ENCODE measurements at regions not wholly inside any gene's neighbourhood (a gene's known extent, or its start where the extent isn't known, plus 50 kb on each side); places are given as distances from the start of the nearest gene placed in this dataset.
"Not testable (repeated sequence)": the region's sequence is repeated elsewhere in the genome, so short reads cannot be mapped to it uniquely, and the experiment has no call there.

DNA sequence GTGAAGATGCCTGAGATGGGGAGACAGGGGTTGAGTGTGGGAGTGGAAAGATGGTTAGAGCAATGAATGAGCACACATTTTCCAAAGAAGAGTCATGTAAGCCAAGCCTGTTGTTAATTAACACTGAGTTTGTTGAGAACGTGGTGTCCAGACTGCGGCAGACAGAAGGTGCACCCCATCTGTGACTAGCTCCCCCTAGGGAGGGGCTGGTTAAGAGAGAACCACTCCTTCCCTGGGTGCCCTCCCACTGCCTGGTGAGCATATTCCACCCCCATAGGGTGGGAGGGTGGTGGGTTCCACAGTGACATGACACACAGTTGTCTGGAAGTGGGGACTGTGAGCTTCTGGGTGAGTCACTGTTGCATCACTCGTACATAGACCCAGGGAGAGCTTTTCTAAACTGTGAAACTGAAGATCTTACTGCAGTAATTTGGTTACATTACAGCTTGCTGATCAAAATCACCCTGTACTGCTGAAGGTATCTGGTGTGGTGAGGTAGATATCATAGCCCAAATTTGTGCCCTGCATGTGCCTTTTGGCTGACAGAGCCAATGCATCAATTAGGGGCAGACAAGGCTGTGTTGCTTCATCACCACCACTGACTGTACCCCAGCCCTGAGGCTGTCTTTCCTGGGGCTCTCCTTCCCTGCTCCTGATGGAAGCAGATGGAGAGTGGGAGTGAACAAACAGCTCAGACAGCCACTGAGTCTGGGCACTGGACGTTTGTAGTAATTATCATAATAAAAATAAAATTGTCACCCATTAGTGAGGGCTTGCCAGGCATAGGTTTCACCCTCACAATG, 150.9 kb downstream of the EMP1 start:
- DNase-seq (ENCODE audit: low spot score), result no peak

DNA sequence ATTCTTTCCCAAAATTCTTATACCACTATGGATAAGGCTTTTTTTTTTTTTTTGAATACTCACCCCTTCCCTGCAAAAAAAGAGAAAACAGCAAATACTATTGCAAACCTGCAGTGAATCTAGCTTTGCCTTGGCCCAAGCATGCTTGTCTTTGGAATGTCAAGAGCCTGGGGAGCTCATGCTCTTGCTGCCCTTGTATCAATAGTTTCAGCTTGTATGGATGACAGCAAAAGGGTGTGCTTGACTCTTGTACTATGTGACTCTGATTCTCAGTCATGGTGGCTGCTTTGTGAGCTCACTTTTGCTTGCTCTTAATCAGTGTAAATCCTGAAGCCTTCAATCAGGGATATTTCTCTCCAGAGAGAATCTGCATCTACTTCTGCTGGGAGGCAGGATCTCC, 149.2 kb downstream of the EMP1 start:
- DNase-seq (ENCODE audit: low spot score), result no peak

DNA sequence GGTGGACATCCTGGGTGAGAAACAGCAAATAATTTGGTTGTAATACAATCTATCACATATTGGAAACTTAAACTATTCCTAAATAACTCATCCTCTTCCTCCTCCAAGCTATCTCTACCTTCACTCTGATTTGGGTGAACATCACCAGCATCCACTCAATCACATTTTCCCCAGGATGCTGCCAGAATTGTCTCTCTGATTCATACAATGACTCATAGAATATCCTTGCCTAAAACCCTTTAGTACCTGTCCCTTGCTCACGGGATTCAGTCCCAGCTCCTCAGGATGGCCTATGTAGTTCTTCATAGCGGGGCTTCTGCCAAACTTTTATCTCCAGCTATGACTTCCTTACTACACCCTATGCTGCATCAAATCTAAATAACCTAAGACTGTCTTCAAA, 146.8 kb downstream of the EMP1 start:
- no peak for DNase-seq (ENCODE audit: low spot score)

DNA sequence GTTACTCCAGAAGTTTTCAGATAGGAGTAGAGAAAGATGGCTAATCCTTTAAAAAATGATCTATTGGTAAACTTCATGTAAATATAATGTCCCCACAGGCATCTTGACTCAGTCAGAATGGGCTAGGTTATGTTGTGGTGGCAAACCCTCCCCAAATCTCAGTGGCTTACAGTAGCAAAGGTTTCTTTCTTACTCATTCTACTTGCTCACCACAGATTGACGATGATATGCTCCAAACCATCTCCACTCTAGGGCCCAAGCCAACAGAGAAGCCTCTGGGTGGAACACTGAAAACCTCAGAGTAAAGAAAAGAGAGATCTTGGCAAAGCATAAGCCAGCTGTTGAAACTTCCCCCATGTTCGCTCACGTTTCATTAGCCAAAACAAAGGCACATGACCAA, 146.4 kb downstream of the EMP1 start:
- no peak for DNase-seq (ENCODE audit: low spot score)

DNA sequence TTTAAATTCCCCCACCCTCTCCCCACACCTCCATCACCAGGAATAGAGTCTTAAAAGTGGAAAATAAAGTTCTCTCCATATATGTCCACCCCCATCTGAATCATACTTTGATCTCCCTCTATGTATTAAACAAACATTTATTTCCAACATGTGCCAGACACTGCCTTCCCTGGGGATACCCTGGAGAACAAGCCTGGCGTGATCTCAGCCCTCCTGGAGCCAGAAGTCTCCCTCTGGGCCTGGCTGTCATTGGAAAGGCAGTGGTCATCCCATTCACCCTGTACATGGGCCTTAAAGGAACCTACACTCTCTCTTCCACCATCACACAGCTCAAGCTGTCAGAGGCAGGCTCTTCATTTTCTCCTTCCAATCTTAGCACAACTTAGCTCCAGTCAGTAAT, 143.6 kb downstream of the EMP1 start:
- no peak for DNase-seq (ENCODE audit: low spot score)

DNA sequence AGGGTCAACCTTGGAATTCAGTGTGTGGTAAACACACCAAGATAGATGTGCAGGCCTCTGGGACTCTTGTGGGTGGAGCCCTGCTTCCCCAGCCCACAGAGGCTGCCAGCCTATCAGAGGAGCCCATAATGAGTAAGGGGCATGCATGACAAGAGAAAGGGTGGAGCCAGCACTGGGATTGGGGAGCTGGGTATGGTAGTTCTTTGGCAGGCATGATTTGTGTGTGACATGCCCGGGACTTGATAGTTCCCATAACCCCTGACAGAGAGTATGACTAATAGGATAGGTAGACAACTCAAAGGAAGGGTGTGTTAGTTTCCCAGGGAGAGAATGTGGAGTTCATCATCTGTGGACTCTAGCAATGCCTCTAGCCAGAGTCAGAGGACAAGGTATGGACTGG, 143.0 kb downstream of the EMP1 start:
- no peak for DNase-seq (ENCODE audit: low spot score)

DNA sequence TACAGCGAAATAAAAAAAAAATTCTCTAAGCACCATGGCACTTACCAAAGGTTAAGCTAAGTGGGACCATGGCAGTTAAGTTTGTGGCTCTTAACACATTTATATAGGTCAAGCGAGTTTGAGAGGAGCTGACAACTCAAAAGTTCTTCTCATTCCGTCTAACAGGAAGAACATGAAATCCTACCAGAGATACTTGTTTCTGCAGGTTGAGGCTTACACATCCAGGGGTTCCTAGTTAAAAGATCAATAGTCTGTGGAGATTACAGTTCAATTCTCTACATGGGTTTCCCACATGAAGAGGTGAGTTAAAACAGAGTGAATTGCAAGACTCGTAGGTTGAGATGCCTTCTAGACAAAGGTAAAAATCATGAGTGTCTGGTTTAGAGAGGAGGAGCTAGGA, 142.6 kb downstream of the EMP1 start:
- no peak for DNase-seq (ENCODE audit: low spot score)

DNA sequence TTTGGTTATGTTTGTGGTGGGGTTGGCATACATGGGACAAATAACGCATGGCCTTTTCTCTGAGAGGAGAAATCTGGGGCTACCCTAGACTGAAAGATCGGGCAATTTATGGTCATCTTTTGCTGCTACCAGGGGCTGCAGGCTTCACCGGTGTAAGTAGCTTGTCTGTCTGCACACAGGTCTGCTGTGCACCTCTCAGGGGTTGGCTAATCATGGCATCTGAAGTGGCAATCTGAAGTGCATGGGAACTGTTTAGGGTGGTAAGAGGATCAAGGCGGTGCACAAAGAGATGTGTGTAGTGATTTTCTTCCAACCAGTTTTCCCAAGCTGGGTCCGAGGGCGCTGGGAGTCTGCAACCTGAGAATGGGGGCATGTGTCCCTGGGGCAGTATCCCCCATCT, 141.3 kb downstream of the EMP1 start:
- no peak for DNase-seq (ENCODE audit: low spot score)

DNA sequence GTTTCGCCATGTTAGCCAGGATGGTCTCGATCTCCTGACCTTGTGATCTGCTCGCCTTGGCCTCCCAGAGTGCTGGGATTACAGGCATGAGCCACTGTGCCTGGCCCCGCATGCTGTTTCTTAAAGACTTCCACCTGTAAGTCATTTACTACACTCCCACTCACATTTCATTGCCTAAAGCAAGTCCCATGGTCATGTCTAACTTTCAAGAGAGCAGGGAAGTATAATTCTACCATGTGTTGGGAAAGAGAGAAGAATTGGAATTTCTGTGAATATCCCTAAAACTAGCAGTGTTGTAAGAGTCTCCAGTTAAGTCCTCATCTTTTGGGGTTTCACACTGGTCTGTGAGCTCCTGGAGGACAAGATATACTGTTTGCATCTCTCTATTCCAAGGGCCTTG, 139.7 kb downstream of the EMP1 start:
- DNase-seq (ENCODE audit: low spot score), result no peak

DNA sequence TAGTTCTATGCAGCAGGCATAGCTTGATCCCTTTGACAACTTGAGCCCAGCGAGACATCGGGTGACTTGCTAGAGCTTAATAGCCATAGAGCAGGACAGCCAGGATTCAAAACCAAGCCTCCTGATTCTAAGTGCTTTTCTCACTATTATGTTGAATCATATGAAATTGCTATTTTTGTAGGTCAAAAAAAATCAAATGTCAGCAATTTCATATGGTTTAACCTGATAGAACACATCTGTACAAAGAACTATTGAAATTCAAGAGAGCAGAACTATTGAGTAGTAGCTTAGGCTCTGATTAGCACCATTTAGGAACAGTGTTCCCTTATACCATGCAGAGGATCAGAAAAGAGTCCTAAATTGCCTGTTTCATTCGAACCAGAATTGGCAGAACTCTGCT, 132.0 kb downstream of the EMP1 start:
- DNase-seq (ENCODE audit: low spot score), result no peak

DNA sequence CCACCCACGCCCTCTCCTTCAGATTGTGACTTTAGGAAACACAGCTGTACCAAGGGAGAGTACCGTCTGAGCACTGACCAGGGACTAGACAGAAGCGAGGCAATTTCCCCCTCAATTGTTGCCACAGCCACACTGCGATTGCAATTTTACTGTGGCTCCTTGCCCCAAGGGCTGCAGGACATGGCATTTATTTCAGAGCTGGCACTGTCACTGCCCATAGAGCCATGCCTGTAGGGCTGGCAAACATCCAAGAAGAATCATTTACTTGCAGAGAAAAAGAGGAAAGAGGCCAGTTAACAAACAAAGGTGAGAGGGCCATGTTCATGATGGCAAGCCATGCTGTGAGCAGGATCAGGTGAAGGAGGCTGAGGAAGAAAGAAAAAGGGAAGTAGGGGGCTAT, 129.6 kb downstream of the EMP1 start:
- no peak for DNase-seq (ENCODE audit: low spot score)

DNA sequence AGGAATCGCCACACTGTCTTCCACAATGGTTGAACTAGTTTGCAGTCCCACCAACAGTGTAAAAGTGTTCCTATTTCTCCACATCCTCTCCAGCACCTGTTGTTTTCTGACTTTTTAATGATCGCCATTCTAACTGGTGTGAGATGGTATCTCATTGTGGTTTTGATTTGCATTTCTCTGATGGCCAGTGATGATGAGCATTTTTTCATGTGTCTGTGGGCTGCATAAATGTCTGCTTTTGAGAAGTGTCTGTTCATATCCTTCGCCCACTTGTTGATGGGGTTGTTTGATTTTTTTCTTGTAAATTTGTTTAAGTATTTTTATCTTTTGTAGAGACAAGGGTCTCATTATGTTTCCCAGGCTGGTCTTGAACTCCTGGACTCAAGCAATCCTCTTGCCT, 128.5 kb downstream of the EMP1 start:
- DNase-seq (ENCODE audit: low spot score), result not testable (repeated sequence)

DNA sequence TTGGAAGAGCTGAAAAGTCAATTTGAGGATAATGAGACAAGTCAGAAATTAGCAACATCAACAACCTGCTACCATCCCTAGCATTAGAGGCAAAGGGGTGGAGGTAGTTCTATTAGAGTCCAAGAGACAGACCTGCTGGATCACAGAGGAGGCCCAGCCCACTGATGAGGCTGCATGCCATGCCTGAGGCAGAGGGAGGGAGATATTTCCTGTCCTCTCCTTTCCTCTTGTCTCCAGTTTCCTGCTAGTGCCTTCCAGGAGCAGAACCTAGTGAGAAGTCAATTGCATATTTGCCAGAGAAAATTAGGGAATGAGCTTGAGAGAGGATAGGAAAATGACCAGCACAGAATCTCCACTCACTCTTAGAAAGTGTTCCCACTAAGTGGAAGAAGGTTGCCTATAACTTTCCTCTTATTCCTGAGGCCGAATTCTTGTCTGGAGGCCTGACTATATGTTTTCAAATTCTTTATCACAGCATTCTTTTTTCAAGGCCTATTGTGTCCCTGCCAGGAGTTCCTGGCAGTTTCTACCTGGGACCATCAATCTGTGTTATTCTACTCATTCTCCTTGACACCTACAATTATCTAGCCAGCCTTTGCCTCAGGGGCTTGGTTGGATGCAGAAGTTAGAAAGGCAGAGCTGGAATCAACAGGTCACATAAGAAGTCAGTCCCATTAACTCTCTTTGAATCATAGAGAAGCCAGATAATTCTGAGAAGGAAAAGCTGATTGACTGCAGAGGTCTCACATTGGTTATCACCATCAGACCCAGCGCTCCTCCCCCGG, 121.9 kb downstream of the EMP1 start:
- no peak for DNase-seq (ENCODE audit: low spot score)

DNA sequence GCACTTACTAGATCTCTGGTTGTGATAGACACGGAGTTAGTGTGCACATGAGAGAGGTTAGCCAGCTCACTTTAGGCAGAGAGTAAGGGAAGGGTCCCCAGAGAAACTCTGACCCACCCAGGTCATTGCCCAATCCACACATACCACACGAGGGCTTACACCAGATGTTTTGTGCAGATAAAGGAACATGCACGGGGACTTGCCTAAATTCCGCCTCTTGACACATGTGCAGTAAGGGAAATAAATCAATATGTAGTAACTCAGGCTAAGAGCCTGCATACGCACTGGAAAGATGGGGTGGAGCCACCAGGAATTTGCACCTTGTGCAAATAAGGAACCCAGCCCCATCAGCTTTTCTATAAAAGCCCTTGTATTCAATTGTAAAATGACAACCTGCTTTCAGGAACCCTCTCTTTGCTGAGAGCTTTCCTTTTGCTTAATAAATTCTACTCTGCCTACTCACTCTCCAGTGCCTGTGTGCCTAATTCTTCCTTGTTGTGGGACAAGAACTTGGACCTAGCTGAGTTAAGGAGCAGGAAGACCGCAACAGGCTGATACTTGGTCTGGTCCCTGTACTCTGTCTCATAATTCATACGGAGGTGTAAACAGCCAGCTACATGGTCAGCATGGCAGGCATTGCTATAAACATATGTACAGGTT, 120.2 kb downstream of the EMP1 start:
- DNase-seq (ENCODE audit: low spot score), result no peak

DNA sequence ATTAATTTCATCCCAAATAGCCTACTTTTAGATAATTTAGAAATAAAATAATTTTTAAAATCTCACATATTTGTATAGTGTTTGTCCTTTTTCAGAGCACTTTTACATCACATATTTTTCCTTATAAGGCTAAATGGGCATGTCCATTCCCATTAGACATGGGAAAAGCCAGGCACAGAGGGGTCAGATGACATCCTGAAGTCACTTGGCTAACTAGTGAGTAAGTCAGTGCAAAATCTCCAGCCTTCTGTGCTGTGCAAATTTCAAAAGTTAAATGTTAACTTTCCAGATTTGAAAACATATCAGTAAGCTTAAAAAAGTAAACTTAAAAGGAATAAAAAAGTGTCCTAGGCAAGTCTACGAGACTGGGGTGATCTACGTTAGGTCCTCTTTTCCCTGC, 117.4 kb downstream of the EMP1 start:
- DNase-seq (ENCODE audit: low spot score), result no peak

DNA sequence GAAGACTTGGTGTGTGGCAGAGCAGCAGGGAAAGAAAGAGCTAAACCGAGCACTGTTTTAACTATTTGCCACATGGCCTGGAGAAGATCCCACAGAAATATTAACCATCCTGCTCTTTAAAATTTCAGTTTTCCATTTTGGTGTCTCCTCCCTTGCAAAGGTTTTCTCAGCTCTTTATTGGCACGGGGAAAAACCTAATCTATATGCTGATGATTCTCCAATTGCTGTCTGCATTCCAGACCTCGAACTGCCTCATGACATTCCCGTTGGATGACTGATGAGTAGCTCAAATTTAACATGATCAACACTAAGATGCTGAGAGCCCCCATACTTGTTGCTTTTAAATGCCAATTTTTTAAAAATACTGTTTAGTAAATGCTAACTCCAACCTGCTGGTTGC, 115.0 kb downstream of the EMP1 start:
- no peak for DNase-seq (ENCODE audit: low spot score)

DNA sequence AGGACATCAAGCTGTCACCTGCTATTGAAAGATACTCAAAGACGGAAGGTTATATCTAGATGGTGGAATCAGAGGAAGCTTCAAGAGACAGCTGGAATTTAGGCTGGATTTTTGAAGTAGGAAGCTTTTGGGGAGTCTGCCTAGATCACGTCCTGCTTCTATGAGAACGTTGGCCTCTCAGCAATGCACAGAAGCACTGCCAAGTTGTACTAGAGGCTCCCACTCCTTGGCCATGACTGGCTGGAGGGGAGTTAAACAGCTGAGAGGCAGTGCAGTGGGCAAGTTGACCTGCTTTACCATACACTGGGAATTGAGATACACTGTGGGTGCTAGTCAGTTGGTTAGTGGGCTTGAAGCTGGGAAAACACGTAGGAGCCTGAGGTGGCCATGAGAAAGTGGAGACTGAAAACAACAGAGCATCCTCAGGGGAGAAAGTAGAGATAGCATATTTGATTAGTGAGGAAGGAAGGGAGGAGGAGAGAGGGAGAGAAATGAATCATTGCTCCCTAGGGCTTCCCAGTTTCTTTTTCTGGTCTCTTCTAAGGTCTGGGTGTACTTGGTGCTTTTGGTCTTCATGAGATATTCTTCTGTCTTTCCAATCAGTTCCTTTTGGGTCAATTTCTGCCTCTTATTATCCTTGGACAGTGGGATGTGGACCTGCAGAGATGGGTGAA, 110.8 kb downstream of the EMP1 start:
- no peak for DNase-seq (ENCODE audit: low spot score)

DNA sequence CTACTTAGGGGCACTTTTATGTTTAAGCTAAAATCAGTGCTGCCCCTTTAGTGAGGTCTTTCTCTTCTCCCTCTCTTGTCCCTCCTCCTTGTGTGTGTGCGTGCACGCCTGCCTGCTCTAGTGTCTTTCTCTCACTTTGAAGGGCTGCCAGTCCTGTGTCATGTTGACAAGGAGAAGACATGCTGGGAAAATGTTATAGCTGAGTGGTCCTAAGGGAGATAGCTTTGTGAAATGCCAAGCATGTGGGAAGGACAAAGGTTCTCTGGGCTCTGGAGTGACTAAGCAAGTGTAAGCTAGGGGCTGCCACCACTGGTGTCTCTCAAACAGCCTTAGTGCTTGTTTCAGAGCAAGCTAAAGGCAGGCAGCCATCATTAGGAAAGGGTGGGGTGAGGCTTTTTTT, 108.4 kb downstream of the EMP1 start:
- DNase-seq (ENCODE audit: low spot score), result no peak

DNA sequence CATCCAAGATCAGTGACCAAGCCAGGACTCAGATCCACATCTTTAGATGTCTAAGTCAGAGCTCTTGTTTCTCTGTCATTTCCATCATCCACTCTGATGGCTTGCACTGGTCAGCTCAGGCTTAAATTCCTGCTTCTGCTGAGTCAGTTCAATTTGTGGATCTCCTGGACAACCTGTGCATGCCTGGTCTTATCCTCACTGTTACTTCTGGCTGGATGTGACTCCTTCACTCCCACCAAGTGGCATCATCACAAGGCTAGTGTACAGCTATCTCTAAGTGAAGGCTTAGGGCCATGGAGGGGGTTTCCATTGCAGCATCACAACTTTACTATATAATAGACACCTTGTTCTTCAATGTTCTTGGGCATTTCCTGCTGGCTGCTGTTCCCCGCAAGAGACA, 102.9 kb downstream of the EMP1 start:
- DNase-seq (ENCODE audit: low spot score), result no peak

DNA sequence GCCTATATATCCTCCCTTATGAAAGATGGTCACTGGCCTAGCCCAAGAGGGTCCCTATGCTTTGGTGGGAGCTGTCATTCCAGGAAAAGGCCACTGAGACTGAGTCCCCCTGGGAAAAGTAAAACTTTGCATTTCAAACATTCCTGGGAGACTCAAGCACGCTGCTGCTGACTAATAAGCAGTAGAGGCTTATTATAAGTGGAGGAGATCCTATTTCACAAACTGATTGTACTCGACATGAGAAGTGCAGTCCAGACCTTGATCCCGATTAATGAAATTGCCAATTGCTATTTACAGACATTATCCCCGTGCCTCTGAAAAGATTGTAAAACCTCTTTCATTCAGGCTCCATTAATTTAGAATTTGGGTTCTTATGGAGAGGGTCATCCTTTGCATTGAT, 96.6 kb downstream of the EMP1 start:
- DNase-seq (ENCODE audit: low spot score), result no peak

DNA sequence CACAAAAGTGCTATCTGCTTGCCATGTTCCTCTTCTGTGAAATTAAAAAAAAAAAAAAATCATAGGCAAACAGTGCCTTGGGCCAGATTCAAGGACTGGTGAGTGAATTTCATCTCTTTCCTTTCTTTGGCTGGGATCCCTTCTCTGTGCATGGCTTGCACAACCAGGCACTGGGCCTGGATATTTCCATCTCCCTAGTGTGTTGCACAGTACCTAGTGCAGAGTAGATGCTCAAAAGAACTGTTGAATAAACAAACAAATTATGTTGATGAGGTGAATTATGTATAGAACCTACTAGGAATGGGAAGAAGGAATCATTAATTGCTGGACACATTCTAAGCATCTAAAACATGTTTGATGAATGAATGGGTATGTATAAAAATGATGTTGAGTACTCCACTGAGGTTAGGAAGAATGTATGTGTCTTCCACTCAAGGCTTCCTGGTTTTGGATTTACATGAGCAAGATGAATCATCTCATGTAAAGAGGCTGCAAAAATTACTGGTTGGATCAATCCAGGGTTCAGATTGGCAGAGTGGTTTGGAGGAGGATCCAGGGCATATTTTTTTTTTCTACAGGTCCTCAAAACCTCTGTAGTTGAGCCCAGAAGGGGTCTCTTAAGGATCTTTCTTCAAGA, 93.2 kb downstream of the EMP1 start:
- no peak for DNase-seq (ENCODE audit: low spot score)
